ENCODE measurements at regions not wholly inside any gene's neighbourhood (a gene's known extent, or its start where the extent isn't known, plus 50 kb on each side); places are given as distances from the start of the nearest gene placed in this dataset.

DNA sequence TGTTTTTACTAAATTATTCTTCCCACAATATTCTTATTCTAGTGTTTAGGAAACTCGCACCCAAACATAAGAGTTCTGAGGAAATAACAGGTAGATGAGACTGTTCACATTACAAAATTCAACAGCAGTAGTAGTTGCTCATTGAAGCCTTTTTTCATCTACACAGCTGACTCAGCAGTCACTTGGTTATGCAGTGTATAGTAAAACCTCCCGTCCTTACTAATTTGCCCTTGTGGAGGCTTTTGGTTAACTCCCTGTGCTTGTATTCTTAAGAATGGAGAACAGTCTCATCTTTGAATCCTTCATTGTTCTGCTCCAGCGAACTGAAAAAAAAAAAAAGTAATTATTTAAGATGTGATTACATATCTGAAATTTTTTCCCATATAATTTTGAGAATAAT lies 1716.6 kb downstream of the PCDH7 start:
- H3K4me3 ChIP-seq (ENCODE audit: low read depth, low read length) = no peak overlapping the region
- TF ChIP-seq, protein P1, sequence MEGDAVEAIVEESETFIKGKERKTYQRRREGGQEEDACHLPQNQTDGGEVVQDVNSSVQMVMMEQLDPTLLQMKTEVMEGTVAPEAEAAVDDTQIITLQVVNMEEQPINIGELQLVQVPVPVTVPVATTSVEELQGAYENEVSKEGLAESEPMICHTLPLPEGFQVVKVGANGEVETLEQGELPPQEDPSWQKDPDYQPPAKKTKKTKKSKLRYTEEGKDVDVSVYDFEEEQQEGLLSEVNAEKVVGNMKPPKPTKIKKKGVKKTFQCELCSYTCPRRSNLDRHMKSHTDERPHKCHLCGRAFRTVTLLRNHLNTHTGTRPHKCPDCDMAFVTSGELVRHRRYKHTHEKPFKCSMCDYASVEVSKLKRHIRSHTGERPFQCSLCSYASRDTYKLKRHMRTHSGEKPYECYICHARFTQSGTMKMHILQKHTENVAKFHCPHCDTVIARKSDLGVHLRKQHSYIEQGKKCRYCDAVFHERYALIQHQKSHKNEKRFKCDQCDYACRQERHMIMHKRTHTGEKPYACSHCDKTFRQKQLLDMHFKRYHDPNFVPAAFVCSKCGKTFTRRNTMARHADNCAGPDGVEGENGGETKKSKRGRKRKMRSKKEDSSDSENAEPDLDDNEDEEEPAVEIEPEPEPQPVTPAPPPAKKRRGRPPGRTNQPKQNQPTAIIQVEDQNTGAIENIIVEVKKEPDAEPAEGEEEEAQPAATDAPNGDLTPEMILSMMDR (IDR thresholded peaks at IDR 0.05; ENCODE audit: borderline replicate concordance, insufficient read depth, low read depth, low read length) = no peak

DNA sequence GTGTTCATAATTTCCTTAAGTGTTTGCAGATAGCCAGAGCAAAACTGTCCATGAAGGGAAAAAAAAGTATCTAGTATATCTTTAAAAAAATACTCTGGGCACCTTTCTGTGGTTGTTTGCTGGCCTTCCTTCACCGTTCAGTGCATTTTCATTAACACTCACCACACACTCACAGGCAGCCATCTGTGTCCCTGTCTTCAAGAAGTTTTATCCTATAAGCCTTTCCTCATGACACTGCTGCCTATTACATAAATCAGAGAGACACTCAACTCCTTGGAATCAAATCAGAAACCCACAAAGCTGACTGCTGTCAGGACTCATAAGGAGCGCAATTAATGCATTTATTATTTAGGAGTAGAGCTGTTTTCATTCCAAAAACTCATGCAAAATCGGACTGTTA lies 1720.2 kb downstream of the PCDH7 start:
- TF ChIP-seq, protein P1 (IDR thresholded peaks at IDR 0.05; ENCODE audit: borderline replicate concordance, insufficient read depth, low read depth, low read length) = no peak
- no peak overlapping the region for H3K4me3 ChIP-seq (ENCODE audit: low read depth, low read length)

DNA sequence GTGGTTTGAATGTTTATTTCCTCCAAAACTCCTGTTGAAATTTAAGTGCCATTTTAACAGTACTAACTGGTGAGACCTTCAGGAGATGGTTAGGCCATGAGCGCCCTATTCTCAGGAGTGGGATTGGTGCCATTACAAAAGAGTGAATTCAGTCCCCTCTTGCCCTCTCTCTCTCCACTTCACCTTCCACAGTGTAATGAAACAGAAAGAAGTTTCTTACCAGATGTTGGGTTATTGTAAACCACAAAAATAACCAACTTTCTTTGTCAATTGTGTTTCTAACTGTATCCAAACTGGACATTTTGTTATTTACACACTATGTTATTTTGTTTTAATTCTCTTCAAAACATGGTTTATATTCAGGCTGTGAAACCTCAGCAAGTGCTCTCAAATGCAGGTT lies 1734.3 kb downstream of the PCDH7 start:
- TF ChIP-seq, protein P1 (IDR thresholded peaks at IDR 0.05; ENCODE audit: borderline replicate concordance, insufficient read depth, low read depth, low read length) = no peak

DNA sequence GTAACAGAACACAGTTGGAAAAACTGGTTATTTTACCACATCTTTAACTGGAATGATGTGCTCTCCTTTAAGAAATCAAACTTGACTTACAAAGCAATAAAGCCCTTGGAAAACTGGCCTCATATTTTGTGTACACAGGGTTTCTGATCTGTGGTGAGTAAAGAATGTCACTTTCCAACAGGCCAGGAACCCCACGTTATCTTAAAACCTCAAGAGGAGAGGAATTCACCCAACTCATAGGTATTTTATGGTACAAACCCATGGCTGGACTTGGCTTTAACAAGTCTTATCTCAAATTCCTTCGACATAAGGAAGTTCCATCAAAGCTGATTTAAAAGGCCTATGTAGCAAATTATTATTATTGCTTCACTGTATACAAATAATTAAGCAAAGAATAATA lies 1735.1 kb downstream of the PCDH7 start:
- TF ChIP-seq, protein P1 (IDR thresholded peaks at IDR 0.05; ENCODE audit: borderline replicate concordance, insufficient read depth, low read depth, low read length) = no peak
- H3K4me3 ChIP-seq (ENCODE audit: low read depth, low read length) = no peak overlapping the region

More for the DNA sequence above, 1734.3 kb downstream of the PCDH7 start:
- H3K4me3 ChIP-seq (ENCODE audit: low read depth, low read length) = no peak overlapping the region

DNA sequence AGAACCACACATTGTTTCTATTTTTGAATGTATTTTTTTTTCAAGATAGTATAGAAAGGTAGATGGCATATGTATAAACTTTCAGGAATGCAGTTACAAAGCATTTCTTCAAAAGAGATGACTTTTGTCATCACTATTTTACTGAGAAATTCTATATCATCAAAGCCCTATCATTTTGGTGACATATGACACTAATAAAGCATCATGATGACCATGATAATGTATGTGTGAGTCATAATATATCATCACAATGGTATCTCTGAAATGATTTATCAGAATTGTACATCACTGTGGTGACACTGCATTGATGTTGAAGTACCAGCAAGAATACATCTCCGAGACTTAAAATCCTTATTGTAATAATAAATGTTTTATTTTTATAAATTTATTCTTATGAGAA lies 1740.8 kb downstream of the PCDH7 start:
- TF ChIP-seq, protein P1 (IDR thresholded peaks at IDR 0.05; ENCODE audit: borderline replicate concordance, insufficient read depth, low read depth, low read length) = no peak
- no peak overlapping the region for H3K4me3 ChIP-seq (ENCODE audit: low read depth, low read length)

DNA sequence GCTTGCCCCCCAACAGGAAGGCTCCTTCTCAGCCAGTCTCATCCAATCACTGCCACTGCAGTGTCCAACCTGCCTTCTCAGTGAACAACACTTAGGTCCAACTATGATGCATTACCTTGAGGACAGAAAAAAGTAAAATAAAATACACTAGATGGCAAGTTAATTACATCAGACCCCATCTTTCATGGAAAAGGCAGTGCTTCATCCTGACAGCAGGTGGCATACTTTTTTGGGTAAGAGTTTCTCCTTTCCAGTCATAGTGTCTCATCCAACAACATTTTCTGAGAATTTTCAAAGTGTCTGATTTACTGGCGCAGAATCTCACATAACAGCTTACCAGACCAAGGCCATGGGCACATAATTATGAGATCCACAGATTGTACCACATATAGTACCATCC lies 1742.8 kb downstream of the PCDH7 start:
- H3K4me3 ChIP-seq (ENCODE audit: low read depth, low read length) = no peak overlapping the region
- TF ChIP-seq, protein P1 (IDR thresholded peaks at IDR 0.05; ENCODE audit: borderline replicate concordance, insufficient read depth, low read depth, low read length) = peak; percentile 33; the same call in 1 of the 2 replicates

DNA sequence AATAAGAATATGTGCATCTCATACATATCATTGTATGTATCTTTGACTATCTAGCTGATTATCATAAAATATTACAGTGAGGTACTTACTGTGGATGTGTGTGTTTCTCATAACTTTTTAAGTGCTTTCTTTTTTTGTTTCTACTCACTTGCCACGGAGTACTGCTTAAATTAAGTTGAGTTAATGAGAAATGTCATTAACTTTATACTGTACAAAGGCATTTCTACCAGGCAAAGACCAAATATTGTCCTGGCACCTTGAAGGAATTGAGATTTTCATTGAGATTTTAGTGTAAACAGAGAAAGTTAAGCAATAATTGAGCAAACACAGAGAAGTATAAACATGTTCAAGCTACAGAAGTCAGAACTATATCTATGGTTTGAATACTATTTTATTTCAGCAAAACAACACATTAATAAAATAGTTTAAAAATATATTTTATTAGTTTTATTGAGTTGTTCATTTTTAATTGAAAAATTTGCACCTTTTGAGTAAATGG lies 1750.0 kb downstream of the PCDH7 start:
- TF ChIP-seq, protein P1 (IDR thresholded peaks at IDR 0.05; ENCODE audit: borderline replicate concordance, insufficient read depth, low read depth, low read length) = no peak

More for the DNA sequence above, 1750.0 kb downstream of the PCDH7 start:
- no peak overlapping the region for H3K4me3 ChIP-seq (ENCODE audit: low read depth, low read length)

Data from GM12875 (cell line).